HG03520 (cell line): ENCODE measurements at regions not wholly inside any gene's neighbourhood (a gene's known extent, or its start where the extent isn't known, plus 50 kb on each side); places are given as distances from the start of the nearest gene placed in this dataset.

Experiments used
- ATAC-seq: cut with Tn5 transposase; IDR thresholded peaks from one replicate; pipeline ENCODE4 v1.9.1; 2021; ENCODE audit warnings: mild to moderate bottlenecking, moderate library complexity; ENCODE audit not compliant: unreplicated experiment

- ATAC-seq = no peak
Measured at GRCh38 chr11:22497474-22497873, 128.1 kb downstream of the FANCF start.

GRCh38 chr11:22491555-22492225 lies 133.9 kb downstream of the FANCF start:
- ATAC-seq = no peak

GRCh38 chr11:22479971-22480720 lies 142.0 kb downstream of the SLC17A6 start:
- ATAC-seq = no peak

- no peak for ATAC-seq
Measured at GRCh38 chr11:22479208-22479607, 141.0 kb downstream of the SLC17A6 start.

- no peak for ATAC-seq
Measured at GRCh38 chr11:22478169-22478568, 140.0 kb downstream of the SLC17A6 start.

- ATAC-seq = no peak
Measured at GRCh38 chr11:22477312-22477711, 139.1 kb downstream of the SLC17A6 start.

GRCh38 chr11:22476589-22476988 lies 138.4 kb downstream of the SLC17A6 start:
- ATAC-seq = no peak

GRCh38 chr11:22474616-22475015 lies 136.4 kb downstream of the SLC17A6 start:
- no peak for ATAC-seq

- ATAC-seq = no peak
Measured at GRCh38 chr11:22473586-22473985, 135.4 kb downstream of the SLC17A6 start.

GRCh38 chr11:22472306-22472705 lies 134.1 kb downstream of the SLC17A6 start:
- ATAC-seq = no peak

GRCh38 chr11:22471385-22471784 lies 133.2 kb downstream of the SLC17A6 start:
- ATAC-seq = no peak

- ATAC-seq = no peak
Measured at GRCh38 chr11:22467741-22468140, 129.6 kb downstream of the SLC17A6 start.

GRCh38 chr11:22467248-22467647 lies 129.1 kb downstream of the SLC17A6 start:
- no peak for ATAC-seq

- ATAC-seq = no peak
Measured at GRCh38 chr11:22466809-22467208, 128.6 kb downstream of the SLC17A6 start.

GRCh38 chr11:22466351-22466750 lies 128.2 kb downstream of the SLC17A6 start:
- ATAC-seq = no peak

GRCh38 chr11:22465620-22466019 lies 127.4 kb downstream of the SLC17A6 start:
- no peak for ATAC-seq

- ATAC-seq = no peak
Measured at GRCh38 chr11:22461626-22462025, 123.4 kb downstream of the SLC17A6 start.

GRCh38 chr11:22460181-22460580 lies 122.0 kb downstream of the SLC17A6 start:
- no peak for ATAC-seq

- no peak for ATAC-seq
Measured at GRCh38 chr11:22459048-22459447, 120.9 kb downstream of the SLC17A6 start.

- no peak for ATAC-seq
Measured at GRCh38 chr11:22458161-22458560, 120.0 kb downstream of the SLC17A6 start.

- ATAC-seq = no peak
Measured at GRCh38 chr11:22456993-22457762, 119.0 kb downstream of the SLC17A6 start.
